HG03439 (cell line): ENCODE measurements at regions not wholly inside any gene's neighbourhood (a gene's known extent, or its start where the extent isn't known, plus 50 kb on each side); places are given as distances from the start of the nearest gene placed in this dataset.
"Not testable (repeated sequence)": the region's sequence is repeated elsewhere in the genome, so short reads cannot be mapped to it uniquely, and the experiment has no call there.

Source experiments
- ATAC-seq: cut with Tn5 transposase; IDR thresholded peaks from one replicate; pipeline ENCODE4 v1.9.1; 2021; ENCODE audit warnings: mild to moderate bottlenecking, moderate library complexity; ENCODE audit not compliant: unreplicated experiment

DNA sequence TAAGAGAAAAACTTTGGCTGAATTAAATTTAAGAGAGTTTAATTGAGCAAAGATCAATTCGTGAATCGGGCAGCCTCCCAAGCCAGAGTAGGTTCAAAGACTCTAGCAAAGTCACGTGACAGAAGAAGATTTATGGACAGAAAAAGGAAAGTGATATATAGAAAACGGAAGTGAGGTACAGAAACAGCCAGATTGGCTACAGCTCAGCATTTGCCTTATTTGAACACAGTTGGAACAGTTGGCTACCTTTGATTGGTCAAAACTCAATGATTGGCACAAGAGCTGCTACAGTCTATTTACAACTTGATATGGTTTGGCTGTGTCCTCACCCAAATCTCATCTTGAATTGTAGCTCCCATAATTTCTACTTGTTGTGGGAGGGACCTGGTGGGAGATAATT lies 102.6 kb downstream of the PLG start:
- no peak for ATAC-seq

DNA sequence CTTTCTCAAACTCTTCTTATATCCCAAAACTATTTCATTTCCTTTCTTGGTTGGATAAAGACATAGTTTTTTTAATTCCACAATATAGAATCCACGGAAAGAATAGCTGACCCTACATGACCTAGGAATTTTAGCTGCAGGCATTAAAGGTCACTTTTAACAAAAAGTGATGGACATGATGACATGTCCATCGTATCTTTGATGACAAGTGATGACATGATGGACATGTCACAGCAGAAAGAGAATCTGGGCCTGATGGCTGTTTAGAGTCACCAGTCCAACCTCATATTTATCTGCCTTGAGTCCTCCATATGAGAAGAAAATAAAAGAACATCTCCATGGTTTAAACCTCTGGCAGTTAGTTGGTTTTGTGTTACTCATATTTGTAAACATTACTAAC lies 106.2 kb downstream of the PLG start:
- no peak for ATAC-seq

DNA sequence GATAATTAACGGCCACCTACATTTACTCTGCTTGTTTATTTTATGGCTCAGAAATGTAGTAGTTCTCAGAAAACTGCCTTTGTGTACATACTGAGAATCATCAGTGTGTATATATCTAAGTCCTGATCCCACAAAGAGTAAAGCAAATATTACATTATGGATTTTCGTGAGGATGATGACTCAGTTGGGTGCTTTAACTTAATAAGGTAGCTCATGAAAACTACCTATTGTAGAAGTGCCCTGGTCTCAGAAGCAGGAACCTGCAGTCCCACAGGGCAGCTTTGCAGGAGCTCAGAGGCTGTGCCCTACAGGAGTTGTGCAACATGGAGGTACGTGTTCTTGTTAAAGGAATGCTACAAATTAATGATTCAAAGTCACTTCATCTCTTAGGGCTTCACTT lies 108.2 kb downstream of the PLG start:
- no peak for ATAC-seq

DNA sequence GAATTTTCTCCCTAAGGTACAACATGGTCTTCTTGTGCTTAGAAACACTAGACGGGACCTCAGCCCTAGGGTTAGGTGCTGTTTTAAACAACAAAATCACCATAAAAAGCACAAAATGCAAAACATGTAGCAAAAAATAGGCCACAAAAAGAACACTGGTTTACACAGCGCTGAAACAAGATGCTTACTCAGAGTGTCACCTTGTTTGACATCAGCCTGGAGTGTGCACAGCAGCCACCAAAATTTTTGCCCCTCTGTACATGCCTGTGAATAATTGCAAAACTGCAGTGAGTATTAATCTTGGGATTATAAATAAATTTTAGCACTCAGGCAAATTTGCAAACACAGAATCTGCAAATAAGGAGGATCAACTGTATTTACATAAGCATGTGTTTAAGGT lies 110.1 kb downstream of the PLG start:
- no peak for ATAC-seq

DNA sequence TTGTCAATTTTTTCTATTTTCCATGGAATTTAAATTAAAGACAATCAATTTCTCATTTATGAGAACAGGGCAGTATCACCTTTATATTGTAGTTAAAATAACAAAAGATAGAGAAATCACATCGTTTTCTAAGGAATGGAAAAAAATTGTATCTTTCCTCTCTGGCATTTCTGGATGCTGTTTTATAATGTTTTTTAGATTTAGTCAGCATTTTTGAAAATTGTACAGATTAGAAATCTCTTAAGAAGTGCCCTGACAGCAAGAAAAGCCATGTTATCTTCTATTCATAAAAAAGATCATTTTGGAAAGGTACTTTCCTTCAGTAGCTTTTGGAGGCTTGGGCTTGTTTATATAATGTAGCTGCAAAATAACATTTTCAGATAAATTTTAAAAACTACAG lies 116.9 kb downstream of the PLG start:
- no peak for ATAC-seq

DNA sequence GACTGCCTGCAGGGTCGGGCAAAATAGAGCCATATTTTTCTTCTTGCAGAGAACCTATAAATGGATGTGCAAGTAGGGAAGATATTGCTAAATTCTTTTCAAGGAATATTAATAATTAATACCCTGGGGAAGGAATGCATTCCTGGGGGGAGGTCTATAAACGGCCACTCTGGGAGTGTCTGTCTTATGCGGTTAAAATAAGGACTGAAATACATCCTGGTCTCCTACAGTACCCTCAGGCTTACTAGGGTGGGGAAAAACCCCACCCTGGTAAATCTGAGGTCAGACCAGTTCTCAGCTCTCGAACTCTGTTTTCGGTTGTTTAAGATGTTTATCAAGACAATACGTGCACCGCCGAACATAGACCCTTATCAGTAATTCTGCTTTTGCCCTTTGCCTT lies 118.6 kb downstream of the PLG start:
- not testable (repeated sequence) for ATAC-seq

DNA sequence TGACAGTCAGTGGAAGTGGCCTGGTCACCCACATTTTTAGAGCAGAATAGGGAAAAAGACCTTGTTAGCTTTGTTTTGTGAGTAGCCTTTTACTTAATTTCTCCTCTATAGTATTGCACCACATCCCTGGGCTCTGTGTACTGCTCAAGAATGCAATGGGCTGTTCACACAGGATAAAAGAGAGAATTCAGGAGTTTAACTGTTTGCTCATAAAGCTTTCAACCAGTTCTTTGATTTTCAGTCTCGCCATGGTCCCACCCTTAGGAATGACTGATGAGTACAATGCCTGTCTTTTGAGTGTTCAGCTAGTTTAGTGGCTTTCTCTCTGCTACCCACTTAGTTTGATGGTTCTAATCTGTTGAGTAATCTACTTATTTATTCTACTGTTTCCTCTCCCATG lies 129.7 kb downstream of the PLG start:
- no peak for ATAC-seq

DNA sequence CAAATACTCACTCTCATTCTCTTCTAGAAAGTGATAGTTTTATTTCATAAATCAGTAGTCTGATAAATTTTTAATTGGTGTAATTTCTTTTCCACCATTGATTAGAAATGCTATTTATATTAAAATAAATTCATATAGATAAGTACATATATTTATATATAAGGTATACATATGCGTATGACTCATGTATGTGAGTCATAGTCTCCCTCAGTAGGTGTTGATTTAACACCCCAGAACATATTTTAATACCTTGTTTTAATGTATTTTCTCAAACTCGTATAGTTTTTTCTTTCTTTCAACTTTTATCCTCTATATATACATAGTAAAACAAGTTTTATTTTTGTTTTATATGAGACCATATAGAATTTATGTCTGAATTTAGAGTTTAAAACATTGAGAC lies 130.4 kb downstream of the PLG start:
- no peak for ATAC-seq

DNA sequence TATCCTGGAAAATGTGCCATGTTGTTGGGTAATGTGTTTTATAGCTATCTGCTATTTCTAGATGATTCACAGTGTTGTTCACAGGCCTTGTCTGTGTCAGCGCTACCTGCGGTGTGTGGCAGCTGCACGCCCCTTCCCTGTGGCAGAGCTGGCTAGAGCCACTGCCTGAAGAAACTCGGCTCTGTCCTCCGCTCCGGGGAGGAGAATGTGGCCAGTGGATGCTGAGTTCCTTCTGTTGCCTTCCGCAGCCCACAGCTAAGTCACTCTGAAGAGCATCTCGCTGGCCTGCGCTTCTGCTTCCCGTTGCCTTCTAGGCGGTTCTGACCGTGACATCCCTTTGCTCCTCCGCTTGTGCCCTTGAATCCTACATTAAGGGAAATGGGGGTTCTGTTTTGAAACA lies 135.1 kb downstream of the PLG start:
- ATAC-seq, result no peak

DNA sequence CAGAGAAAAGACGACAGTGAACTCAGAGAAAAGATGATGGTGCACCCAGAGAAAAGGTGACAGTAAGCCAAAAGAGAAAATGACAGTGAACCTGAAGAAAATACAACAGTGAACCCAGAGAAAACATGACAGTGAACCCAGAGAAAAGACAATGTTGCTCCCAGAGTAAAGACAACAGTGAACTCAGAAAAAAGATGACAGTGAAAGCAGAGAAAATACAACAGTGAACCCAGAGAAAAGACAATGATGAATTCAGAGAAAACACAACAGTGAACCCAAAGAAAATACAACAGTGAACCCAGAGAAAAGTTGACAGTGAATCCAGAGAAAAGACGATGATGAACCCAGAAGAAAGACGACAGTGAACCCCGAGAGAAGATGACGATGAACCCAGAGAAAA lies 140.5 kb upstream of the MAP3K4 start:
- no peak for ATAC-seq

DNA sequence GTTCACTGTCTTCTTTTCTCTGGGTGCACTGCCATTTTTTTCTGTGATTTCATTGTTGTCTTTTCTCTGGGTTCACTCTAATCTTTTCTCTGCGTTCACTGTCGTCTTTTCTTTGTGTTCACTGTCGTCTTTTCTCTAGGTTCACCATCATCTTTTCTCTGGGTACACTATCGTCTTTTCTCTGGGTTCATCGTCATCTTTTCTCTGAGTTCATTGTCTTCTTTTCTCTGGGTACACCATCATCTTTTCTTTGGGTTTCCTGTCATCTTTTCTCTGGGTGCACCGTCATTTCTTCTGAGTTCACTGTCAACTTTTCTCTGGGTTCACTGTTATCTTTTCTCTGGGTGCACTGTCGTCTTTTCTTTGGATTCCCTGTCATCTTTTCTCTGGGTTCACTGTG lies 137.6 kb upstream of the MAP3K4 start:
- ATAC-seq, result no peak

DNA sequence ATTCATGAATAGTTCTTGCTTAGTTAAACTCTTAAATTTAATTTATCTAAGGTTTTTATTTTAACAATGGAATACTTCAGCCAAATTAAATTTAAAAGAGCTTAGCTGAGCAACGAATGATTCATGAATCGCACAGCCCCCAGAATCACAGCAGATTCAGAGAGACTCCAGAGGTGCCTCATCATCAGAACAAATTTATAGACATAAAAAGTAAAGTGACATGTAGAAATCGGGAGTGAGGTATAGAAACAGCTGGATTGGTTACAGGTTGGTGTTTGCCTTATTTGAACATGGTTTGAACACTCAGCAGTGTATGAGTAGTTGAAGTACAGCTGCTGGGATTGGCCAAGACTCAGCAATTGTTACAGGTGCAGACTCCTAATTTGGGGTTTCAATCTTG lies 132.7 kb upstream of the MAP3K4 start:
- no peak for ATAC-seq

DNA sequence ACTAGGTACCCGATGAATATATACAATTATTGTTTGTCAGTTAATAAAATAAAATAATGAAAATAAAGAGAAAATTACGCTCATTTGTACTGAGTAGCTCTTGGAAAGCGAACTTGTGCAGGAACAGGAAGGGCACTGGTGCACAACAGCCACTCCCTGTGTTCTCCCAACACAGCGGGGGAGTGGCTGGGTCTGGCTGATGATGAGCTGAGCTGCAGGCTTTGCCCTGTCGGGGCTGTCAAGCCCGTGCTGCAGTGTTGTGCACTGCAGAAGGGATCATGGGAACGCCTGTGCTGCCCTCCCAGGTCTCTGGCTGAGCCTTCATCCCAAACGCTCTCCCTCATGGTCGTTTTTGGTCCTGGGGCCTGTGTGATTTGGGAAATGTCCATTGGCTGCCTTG lies 131.7 kb upstream of the MAP3K4 start:
- ATAC-seq, result no peak

DNA sequence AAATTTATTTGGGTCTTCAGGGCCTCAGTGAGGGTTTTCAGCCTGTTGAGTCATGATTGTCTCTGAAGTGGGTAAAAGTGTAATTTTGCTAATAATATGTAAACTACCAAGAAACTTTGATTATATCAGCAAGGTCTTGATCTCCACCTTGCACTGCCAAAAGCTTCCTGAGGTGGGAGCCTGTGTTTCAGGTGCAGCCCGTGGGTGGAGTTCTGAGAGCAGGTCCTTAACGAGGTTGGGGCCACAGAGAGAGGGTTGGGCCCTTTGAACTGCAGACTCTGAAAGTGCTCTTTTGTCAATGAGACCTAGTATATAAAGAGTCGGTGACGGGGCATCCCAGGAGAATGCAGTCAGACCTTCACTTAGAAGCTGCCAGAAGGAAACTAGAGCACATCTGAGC lies 129.7 kb upstream of the MAP3K4 start:
- no peak for ATAC-seq

DNA sequence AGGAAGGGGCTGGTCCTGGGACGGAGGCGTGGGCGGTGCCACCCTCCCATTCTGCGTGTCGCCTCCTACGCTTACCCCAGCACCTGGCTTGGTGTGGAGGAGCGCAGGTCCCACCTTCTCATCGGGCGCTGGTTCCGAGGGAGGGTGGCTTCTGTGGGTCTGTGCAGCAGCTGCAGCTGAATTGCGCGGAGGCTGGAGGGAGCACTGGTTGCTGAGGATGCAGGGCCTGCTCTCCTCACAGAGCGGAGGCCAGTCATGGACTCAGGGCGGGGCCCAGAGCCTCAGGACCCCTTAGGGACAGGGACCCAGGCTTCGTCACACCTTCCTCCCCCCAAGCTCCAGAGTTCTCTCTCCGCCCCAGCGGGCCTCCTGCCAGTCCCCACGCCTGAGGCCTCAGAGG lies 127.8 kb upstream of the MAP3K4 start:
- no peak for ATAC-seq

DNA sequence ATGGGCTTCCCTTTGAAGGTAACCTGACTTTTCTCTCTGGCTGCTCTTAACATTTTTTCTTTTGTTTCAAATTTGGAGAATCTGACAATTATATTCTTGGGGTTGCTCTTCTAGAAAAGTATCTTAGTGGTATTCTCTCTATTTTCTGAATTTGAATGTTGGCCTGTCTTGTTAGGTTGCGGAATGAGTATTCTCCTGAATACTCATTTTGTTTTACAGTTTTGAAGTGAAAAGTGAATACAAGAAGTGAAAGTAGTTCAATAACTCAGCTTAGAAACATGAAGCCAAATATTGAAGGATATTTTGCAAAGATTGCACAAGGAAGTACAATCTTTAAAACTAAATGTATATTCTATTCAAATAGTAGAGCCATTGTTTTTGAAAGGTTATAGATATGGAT lies 120.2 kb upstream of the MAP3K4 start:
- ATAC-seq, result no peak

DNA sequence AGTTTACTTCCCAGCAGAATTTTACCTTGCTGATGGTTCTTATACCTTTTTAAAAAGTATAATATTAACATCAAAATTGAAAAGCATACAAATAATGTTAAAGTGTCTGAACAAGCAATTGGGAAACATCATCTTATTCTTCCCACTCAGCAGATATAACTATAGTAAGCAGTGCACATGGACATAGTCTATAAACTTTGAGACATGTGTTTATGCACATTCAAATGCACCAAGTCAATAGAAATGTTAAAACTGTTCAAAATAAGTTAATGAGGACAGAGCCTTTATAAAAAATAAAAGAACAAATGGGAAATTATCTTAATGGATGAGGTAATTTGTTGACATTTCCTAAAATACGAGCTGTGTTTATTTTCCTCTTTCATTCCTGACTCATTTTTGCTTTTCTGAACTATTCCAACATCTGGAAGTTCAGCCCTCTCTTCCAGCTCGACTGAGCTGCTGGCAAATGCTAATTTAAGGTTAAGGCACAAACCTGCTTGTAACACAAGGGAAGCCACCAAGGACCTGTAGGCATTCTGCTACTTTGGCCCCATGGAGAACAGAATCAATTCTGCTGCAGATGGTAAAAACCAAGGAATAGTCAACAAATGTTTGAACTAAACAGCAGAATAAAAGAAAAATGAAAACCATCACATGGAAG lies 110.3 kb upstream of the MAP3K4 start:
- ATAC-seq, result no peak

DNA sequence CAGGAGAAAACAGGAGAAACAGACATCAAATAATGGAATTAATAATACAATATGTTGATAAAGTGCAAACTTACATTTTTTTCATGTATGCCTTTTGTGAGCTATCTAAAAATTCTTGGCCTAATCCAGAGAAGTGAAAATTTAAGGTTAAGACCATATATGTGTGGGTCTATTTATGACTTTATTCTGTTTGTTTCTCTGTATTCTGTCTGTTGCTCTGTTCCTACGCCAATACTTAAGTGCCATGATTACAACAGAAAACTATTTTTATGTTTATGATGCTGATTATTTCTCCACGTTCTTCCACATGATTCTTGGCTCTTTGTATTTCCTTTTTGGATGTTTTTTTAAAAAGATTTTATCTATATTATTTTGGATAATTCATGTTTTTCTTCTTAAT lies 109.6 kb upstream of the MAP3K4 start:
- ATAC-seq, result no peak

DNA sequence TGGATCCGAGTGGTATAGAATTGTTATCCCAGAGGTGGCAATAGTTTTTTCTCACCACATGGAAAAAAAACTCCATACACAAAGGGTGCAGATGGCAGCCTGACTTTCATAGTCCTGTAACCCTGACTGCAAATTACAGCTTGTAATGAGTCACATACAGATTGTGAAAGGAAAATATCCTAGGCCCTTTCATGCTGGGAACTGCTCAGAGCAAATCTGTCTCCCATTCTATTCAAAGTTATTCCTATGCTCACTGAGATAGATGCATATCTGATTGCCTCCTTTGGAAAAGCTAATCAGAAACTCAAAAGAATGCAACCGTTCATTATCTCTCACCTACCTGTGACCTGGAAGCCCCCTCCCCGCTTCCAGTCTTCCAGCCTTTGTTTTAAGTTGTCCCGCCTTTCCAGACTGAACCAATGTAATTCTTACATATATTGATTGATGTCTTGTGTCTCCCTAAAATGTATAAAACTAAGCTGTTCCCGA lies 108.7 kb upstream of the MAP3K4 start:
- ATAC-seq, result no peak

DNA sequence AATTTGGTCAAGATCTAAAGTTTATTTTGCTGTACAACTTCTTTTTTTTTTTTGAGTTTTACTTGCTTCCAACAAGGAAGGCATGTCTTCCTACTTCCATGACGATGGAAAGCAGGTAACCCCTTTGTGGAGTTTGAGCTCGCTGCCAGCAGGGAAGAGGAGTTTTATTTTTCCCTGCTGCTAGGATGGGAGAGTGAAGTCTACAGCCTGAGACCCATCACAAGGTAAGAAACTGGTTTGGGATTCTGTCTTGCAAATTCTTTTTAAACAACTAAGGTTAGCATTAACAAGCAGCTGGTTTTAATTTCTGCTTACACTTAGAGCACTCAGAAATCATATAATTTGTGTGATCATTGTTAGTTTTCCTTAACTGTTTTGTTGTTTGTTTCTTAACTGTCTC lies 108.0 kb upstream of the MAP3K4 start:
- ATAC-seq, result no peak

DNA sequence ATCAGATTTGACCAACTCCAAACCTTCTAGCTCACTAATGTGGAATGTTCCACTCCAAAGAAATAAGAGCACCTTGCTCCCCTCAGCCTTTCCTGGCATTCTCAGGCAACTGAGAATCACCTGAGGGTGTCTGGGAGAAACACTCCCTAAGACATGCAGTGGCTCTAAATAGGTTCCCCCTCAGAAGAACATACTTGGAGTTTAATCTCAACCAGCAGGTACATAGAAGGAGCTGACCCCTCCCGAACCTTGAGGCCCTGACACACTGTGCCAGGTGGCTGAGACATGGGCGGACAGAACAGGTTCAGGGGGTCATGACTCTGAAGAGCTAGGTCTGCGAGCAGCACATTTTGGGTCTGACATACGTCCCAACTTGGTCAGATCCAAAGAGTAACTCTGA lies 107.6 kb upstream of the MAP3K4 start:
- no peak for ATAC-seq

DNA sequence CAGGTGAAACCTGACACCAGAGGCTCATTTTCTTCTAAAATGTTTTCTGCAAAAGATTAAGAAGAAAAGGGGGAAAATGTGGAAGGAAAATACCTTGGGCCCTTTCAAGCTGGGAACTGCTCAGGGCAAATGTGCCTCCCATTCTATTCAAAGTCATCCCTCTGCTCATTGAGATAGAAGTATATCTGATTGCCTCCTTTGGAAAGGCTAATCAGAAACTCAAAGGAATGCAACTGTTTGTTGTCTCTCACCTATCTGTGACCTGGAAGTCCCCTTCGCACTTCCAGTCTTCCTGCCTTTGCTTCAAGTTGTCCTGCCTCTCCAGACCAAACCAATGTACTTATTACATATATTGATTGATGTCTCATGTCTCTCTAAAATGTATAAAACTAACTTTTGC lies 102.4 kb upstream of the MAP3K4 start:
- ATAC-seq, result not testable (repeated sequence)

DNA sequence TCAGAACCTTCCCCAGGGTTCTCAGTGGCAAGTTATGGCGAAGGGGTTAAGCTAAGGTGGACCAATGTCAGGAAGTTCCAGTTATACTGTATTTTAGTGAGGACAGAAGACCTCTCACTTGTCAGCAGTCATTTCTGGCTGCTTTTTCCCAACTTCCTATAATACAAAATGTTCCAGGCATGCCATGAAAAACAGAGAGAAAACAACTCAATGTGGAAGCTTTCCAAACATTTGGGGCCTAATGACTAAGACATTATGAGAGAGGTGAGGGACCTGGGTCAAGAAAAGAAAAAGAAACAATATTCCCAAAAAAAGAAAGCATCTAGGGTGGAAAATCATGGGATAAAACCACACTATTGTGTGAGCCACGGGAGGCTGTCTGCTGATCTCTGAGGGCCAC lies 99.9 kb upstream of the MAP3K4 start:
- no peak for ATAC-seq
